ENCODE measurements at regions not wholly inside any gene's neighbourhood (a gene's known extent, or its start where the extent isn't known, plus 50 kb on each side); places are given as distances from the start of the nearest gene placed in this dataset.

DNA sequence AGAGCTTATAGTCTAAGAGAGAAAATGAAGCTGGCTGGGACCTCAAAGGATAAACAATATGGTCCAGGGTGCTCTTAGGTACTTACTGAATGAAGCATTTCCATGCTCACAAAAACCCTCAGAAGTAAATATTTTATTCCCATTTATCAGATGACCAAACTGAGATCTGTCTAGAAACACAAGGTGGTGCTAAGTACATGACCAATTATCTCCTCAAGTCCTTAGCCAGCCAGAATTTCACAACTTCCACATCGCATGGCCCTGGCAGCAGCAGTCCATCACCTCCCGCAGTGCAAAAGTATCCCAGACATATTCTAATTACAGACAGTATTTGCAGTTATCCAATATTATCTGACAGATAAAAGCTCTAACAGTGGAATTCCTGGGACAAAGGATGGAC is 321.7 kb upstream of the PROX1 start:
- intact Hi-C loops (cut with DNase I, micrococcal nuclease): no loop called here
- Histone ChIP-seq H3K9me3 (no peaks in the 10 kb centered on the region), H3K36me3 (ENCODE audit: low read depth) (no peaks in the 10 kb centered on the region), H3K4me3 (no peak overlapping the region), H3K4me1 (ENCODE audit: low read depth) (peaks cover 6% of the 10 kb centered on the region)
- DNase-seq (no peak), ATAC-seq (no peak)
- no peak for TF ChIP-seq CTCF (IDR thresholded peaks at IDR 0.05)

- ATAC-seq: no peak
- peaks cover 6% of the 10 kb centered on the region for H3K4me1 ChIP-seq (ENCODE audit: low read depth)
- DNase-seq: no peak
- no peak overlapping the region for H3K4me3 ChIP-seq
- H3K36me3 ChIP-seq (ENCODE audit: low read depth): no peaks in the 10 kb centered on the region
- no peaks in the 10 kb centered on the region for H3K9me3 ChIP-seq
- no peak for TF ChIP-seq CTCF (IDR thresholded peaks at IDR 0.05)
- intact Hi-C loops (cut with DNase I, micrococcal nuclease): no loop called here
Measured at GRCh38 chr1:213666922-213667321, 320.9 kb upstream of the PROX1 start.

- TF ChIP-seq CTCF (IDR thresholded peaks at IDR 0.05): no peak
- H3K4me3 ChIP-seq: no peak overlapping the region
- intact Hi-C loops (cut with DNase I, micrococcal nuclease): no loop called here
- H3K4me1 ChIP-seq (ENCODE audit: low read depth): peaks cover 6% of the 10 kb centered on the region
- peak; percentile 65 for ATAC-seq
- H3K9me3 ChIP-seq: no peaks in the 10 kb centered on the region
- H3K36me3 ChIP-seq (ENCODE audit: low read depth): no peaks in the 10 kb centered on the region
- no peak for DNase-seq
Measured at GRCh38 chr1:213669512-213669911, 318.3 kb upstream of the PROX1 start.

DNA sequence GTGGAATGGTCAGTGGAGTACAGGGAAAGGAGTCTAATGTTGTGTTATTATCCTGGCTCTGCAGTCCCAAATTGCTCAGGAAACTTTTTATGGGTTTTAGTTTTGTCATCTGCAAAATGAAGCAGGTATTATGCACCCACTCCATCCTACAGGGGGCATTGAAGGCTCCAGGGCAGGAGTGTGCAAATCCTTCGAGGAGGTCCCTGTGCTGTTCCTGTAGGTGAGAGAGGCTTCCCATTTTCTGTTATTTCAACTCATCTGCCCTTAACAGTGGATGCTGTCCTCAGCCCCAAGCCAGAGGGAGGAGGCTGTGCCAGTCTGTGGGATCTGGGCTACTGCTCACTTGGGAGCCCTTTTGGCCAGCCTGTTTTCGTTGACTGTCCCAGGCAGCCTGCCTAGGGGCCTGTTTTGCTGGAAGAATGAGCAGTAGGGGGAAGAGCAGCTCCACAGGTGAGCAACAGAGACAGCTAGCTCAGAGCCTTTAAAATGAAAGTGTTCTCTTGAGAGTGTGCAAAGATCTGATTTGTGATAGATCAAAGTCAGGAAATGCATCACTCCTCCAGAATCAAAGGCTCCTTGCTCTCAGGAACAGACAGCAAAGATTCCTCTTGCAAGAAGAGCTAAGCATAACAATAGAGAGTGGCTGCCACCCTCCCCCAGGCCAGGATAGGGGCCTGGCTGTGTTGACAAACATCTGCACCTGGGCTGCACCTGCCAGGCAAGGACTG is 317.6 kb upstream of the PROX1 start:
- H3K36me3 ChIP-seq (ENCODE audit: low read depth): no peaks in the 10 kb centered on the region
- TF ChIP-seq CTCF (IDR thresholded peaks at IDR 0.05): no peak
- intact Hi-C loops (cut with DNase I, micrococcal nuclease): no loop called here
- H3K4me3 ChIP-seq: no peak overlapping the region
- no peaks in the 10 kb centered on the region for H3K9me3 ChIP-seq
- ATAC-seq (peak; percentile 88), DNase-seq (peak in 2 of 3 donors; percentile 61 to 73)
- peaks cover 6% of the 10 kb centered on the region for H3K4me1 ChIP-seq (ENCODE audit: low read depth)

DNA sequence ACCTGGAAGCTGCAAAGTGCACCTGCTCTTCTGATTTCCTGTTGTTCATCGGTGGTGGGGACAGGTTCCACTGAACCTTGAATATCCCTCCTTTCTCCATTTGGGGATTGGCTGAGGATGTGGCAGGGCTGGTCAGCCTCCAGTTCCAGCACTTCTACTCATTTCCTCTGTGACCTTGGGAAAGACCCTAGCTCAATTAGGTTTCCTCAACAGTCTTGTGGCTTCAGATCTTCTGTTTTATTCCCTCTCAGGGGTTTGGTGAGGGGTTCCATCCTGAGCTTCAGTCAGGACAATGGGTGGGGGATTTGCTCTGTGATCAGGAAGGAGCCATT is 317.1 kb upstream of the PROX1 start:
- no peaks in the 10 kb centered on the region for H3K36me3 ChIP-seq (ENCODE audit: low read depth)
- DNase-seq (no peak), ATAC-seq (no peak)
- no peak overlapping the region for H3K4me3 ChIP-seq
- H3K9me3 ChIP-seq: no peaks in the 10 kb centered on the region
- intact Hi-C loops (cut with DNase I, micrococcal nuclease): no loop called here
- no peak for TF ChIP-seq CTCF (IDR thresholded peaks at IDR 0.05)
- peaks cover 6% of the 10 kb centered on the region for H3K4me1 ChIP-seq (ENCODE audit: low read depth)

DNA sequence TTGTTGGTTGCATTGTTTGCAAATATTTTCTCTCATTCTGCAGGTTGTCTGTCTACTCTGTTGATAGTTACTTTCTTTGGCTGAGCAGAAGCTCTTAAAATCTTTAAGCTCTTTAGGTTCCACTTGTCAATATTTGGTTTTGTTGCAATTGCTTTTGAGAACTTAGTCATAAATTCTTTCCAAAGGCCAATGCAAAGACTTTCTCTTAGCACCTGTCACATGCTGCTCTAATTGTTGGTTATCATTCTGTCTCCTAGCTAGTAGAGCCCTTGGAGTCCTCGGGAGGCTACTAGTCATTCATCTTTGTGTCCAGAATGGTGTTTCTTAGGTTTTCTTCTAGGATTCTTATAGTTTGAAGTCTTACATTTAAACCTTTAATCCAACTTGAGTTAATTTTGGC is 312.7 kb upstream of the PROX1 start:
- intact Hi-C loops (cut with DNase I, micrococcal nuclease): no loop called here
- ATAC-seq (peak; percentile 45), DNase-seq (no peak)
- Histone ChIP-seq H3K4me1 (ENCODE audit: low read depth) (peaks cover 2% of the 10 kb centered on the region), H3K36me3 (ENCODE audit: low read depth) (no peaks in the 10 kb centered on the region), H3K9me3 (no peaks in the 10 kb centered on the region), H3K4me3 (no peak overlapping the region)
- no peak for TF ChIP-seq CTCF (IDR thresholded peaks at IDR 0.05)

All from mucosa of descending colon (tissue), 3 donors.